Ishikawa (cell line): ENCODE measurements at regions not wholly inside any gene's neighbourhood (a gene's known extent, or its start where the extent isn't known, plus 50 kb on each side); places are given as distances from the start of the nearest gene placed in this dataset.

Experiments
- CREB1 ChIP-seq: IDR thresholded peaks from 2 replicates; pipeline ENCODE4 v1.6.1; 2012; ENCODE audit warnings: low read depth
- EP300 ChIP-seq: IDR thresholded peaks from 2 replicates; pipeline ENCODE4 v1.6.1; 2012; ENCODE audit warnings: borderline replicate concordance
- RAD21 ChIP-seq: IDR thresholded peaks from 2 replicates; pipeline ENCODE4 v1.6.1; 2012; ENCODE audit warnings: low read depth
- TAF1 ChIP-seq: IDR thresholded peaks from 2 replicates; pipeline ENCODE4 v1.6.1; 2012; ENCODE audit warnings: low read depth, mild to moderate bottlenecking
- TCF12 ChIP-seq: IDR thresholded peaks from 2 replicates; pipeline ENCODE4 v1.6.1; 2012; ENCODE audit warnings: low read depth
- YY1 ChIP-seq: IDR thresholded peaks from 2 replicates; pipeline ENCODE4 v1.6.1; 2012; ENCODE audit warnings: low read depth
- TF ChIP-seq, protein P1 (sequence below): IDR thresholded peaks from 2 replicates; pipeline ENCODE4 v1.6.1; 2012

DNA sequence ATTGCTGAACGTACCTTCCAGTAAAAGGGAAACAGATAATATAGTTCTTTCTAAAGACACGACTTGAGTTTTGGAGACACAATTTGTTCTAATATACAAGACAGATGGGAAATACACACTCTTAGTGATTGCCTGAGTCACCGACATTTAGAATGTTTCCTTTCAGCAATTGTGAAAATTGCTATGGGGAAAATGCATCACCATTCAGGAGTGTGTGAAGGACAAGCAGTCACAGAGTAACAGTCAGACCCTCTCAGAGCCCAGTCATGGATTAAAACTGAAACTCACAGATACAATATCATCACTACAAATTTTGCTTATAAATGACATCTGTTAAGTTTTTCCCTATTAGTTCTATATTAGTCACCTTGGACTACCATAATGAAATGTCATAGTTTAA is 286.1 kb downstream of the SPRY2 start:
- TF ChIP-seq, protein P1, sequence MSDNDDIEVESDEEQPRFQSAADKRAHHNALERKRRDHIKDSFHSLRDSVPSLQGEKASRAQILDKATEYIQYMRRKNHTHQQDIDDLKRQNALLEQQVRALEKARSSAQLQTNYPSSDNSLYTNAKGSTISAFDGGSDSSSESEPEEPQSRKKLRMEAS, result no peak
- TF ChIP-seq TAF1, result no peak
- TF ChIP-seq YY1, result no peak
- no peak for TF ChIP-seq CREB1
- no peak for TF ChIP-seq EP300
- no peak for TF ChIP-seq RAD21
- TF ChIP-seq TCF12, result no peak
